K562 (cell line): ENCODE measurements at regions not wholly inside any gene's neighbourhood (a gene's known extent, or its start where the extent isn't known, plus 50 kb on each side); places are given as distances from the start of the nearest gene placed in this dataset.
A peak's percentile ranks its signal among the peaks of the same experiment; 100 is the strongest.

ENCODE experiments used
- NR2C1 ChIP-seq, 2 experiments: fragments of 450-650 bp; IDR thresholded peaks; 2 replicates each; pipeline ENCODE4 v1.6.1; 2017; ENCODE audit warnings: mild to moderate bottlenecking in 2 of 2, antibody characterized with exemption in 1 of 2, inconsistent platforms in 1 of 2, missing compliant biosample characterization in 1 of 2, missing genetic modification characterization in 1 of 2
- OTX1 ChIP-seq: fragments of 450-650 bp; formaldehyde crosslinking; IDR thresholded peaks from 2 replicates; pipeline ENCODE4 v1.4.0; 2022; ENCODE audit warnings: mild to moderate bottlenecking
- RCOR1 ChIP-seq, 2 experiments: IDR thresholded peaks; 2 replicates each; pipeline ENCODE4 v1.6.1; 2012; ENCODE audit warnings: low read depth in 2 of 2, low read length in 2 of 2, borderline replicate concordance in 1 of 2, improper control_type of control experiment in 1 of 2
- SMC3 ChIP-seq: conservative IDR thresholded peaks from 2 replicates; pipeline ENCODE4 v1.6.1; 2011; ENCODE audit warnings: low read depth, low read length, improper control_type of control experiment; ENCODE audit not compliant: insufficient read depth
- TF ChIP-seq, protein P1 (sequence below): fragments of 450-650 bp; IDR thresholded peaks from 2 replicates; pipeline ENCODE4 v1.6.1; 2016; ENCODE audit warnings: low read depth
- TF ChIP-seq, protein P2 (sequence below): fragments of 250-450 bp; sonication (Bioruptor Pico); IDR thresholded peaks from 2 replicates; pipeline ENCODE4 v1.8.0; 2021; ENCODE audit warnings: moderate library complexity, mild to moderate bottlenecking, inconsistent platforms
- TF ChIP-seq, protein P3 (sequence below): fragments of 250-450 bp; sonication (Bioruptor Pico); IDR thresholded peaks from 2 replicates; pipeline ENCODE4 v1.8.0; 2021; ENCODE audit warnings: mild to moderate bottlenecking, moderate library complexity
- TF ChIP-seq, protein P4 (sequence below), 3 experiments: IDR thresholded peaks in 2 of 3; conservative IDR thresholded peaks in 1 of 3; 2 replicates each; pipeline ENCODE4 v1.5.1; 2011 to 2012; ENCODE audit warnings: low read length in 3 of 3, mild to moderate bottlenecking in 3 of 3, control low read depth in 2 of 3, improper control_type of control experiment in 1 of 3, inconsistent platforms in 1 of 3, low read depth in 1 of 3, mixed read lengths in 1 of 3, moderate library complexity in 1 of 3; ENCODE audit not compliant: insufficient read depth in 2 of 3

DNA sequence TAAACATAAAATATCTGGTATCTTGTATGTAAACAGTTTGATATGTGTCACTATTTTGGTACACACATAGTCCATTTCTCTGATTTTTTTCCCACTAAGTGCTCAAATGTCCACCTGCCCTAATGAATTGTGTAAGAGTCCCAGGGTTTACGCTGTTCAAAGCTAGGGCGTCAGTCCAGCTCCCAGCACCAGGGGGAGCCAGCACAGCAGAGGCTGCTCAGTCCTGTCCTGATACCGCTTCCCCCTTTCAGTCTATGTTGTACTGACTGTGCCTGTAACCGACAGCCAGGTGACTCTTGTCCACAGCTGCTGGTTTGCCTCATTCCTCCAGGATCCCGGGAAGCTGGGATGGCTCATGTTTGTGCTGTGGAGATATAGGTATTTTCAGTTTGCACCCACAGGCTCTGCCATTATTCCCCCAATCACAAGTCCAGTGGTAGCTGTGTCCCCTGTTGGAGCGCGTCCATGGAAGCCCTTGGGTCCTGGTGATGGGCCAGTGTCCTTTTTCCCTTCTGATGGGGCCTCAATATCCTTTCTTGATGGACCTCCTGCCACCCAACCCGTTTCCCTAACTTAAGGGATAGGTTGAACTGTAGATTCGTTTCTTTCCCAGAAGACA lies 242.0 kb downstream of the NEDD1 start (continued):
- TF ChIP-seq, protein P1, sequence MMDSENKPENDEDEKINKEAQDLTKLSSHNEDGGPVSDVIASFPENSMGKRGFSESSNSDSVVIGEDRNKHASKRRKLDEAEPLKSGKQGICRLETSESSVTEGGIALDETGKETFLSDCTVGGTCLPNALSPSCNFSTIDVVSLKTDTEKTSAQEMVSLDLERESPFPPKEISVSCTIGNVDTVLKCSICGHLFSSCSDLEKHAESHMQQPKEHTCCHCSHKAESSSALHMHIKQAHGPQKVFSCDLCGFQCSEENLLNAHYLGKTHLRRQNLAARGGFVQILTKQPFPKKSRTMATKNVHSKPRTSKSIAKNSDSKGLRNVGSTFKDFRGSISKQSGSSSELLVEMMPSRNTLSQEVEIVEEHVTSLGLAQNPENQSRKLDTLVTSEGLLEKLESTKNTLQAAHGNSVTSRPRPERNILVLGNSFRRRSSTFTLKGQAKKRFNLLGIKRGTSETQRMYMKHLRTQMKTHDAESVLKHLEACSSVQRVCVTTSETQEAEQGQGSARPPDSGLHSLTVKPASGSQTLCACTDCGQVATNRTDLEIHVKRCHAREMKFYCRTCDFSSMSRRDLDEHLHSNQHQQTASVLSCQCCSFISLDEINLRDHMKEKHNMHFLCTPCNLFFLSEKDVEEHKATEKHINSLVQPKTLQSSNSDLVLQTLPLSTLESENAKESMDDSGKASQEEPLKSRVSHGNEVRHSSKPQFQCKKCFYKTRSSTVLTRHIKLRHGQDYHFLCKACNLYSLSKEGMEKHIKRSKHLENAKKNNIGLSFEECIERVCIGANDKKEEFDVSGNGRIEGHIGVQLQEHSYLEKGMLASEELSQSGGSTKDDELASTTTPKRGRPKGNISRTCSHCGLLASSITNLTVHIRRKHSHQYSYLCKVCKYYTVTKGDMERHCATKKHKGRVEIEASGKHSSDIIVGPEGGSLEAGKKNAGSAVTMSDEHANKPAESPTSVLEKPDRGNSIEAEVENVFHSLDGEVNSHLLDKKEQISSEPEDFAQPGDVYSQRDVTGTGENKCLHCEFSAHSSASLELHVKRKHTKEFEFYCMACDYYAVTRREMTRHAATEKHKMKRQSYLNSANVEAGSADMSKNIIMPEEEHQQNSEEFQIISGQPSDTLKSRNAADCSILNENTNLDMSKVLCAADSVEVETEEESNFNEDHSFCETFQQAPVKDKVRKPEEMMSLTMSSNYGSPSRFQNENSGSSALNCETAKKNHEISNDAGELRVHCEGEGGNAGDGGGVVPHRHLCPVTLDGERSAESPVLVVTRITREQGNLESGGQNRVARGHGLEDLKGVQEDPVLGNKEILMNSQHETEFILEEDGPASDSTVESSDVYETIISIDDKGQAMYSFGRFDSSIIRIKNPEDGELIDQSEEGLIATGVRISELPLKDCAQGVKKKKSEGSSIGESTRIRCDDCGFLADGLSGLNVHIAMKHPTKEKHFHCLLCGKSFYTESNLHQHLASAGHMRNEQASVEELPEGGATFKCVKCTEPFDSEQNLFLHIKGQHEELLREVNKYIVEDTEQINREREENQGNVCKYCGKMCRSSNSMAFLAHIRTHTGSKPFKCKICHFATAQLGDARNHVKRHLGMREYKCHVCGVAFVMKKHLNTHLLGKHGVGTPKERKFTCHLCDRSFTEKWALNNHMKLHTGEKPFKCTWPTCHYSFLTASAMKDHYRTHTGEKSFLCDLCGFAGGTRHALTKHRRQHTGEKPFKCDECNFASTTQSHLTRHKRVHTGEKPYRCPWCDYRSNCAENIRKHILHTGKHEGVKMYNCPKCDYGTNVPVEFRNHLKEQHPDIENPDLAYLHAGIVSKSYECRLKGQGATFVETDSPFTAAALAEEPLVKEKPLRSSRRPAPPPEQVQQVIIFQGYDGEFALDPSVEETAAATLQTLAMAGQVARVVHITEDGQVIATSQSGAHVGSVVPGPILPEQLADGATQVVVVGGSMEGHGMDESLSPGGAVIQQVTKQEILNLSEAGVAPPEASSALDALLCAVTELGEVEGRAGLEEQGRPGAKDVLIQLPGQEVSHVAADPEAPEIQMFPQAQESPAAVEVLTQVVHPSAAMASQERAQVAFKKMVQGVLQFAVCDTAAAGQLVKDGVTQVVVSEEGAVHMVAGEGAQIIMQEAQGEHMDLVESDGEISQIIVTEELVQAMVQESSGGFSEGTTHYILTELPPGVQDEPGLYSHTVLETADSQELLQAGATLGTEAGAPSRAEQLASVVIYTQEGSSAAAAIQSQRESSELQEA, result no peak
- TF ChIP-seq, protein P2, sequence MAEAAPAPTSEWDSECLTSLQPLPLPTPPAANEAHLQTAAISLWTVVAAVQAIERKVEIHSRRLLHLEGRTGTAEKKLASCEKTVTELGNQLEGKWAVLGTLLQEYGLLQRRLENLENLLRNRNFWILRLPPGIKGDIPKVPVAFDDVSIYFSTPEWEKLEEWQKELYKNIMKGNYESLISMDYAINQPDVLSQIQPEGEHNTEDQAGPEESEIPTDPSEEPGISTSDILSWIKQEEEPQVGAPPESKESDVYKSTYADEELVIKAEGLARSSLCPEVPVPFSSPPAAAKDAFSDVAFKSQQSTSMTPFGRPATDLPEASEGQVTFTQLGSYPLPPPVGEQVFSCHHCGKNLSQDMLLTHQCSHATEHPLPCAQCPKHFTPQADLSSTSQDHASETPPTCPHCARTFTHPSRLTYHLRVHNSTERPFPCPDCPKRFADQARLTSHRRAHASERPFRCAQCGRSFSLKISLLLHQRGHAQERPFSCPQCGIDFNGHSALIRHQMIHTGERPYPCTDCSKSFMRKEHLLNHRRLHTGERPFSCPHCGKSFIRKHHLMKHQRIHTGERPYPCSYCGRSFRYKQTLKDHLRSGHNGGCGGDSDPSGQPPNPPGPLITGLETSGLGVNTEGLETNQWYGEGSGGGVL (CRISPR knock-in tag), result no peak
- TF ChIP-seq, protein P3, sequence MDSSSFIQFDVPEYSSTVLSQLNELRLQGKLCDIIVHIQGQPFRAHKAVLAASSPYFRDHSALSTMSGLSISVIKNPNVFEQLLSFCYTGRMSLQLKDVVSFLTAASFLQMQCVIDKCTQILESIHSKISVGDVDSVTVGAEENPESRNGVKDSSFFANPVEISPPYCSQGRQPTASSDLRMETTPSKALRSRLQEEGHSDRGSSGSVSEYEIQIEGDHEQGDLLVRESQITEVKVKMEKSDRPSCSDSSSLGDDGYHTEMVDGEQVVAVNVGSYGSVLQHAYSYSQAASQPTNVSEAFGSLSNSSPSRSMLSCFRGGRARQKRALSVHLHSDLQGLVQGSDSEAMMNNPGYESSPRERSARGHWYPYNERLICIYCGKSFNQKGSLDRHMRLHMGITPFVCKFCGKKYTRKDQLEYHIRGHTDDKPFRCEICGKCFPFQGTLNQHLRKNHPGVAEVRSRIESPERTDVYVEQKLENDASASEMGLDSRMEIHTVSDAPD, result no peak
- TF ChIP-seq, protein P4, sequence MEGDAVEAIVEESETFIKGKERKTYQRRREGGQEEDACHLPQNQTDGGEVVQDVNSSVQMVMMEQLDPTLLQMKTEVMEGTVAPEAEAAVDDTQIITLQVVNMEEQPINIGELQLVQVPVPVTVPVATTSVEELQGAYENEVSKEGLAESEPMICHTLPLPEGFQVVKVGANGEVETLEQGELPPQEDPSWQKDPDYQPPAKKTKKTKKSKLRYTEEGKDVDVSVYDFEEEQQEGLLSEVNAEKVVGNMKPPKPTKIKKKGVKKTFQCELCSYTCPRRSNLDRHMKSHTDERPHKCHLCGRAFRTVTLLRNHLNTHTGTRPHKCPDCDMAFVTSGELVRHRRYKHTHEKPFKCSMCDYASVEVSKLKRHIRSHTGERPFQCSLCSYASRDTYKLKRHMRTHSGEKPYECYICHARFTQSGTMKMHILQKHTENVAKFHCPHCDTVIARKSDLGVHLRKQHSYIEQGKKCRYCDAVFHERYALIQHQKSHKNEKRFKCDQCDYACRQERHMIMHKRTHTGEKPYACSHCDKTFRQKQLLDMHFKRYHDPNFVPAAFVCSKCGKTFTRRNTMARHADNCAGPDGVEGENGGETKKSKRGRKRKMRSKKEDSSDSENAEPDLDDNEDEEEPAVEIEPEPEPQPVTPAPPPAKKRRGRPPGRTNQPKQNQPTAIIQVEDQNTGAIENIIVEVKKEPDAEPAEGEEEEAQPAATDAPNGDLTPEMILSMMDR (IDR thresholded peaks at IDR 0.05 in 2 of 3, conservative IDR thresholded peaks at IDR 0.05 in 1 of 3; ENCODE audit: insufficient read depth in 2 of 3, low read depth in 1 of 3, low read length in 3 of 3), result peak; percentile 24 to 65 (median 39); a peak in 4 of 6 replicates
- TF ChIP-seq RCOR1 (IDR thresholded peaks at IDR 0.05; ENCODE audit: borderline replicate concordance in 1 of 2, low read depth in 2 of 2, low read length in 2 of 2) (no peak), SMC3 (0 out of 2 replicates have a peak, but pooled peaks have one; percentile 29), NR2C1 (IDR thresholded peaks at IDR 0.05) (no peak), NR2C1 (tag; IDR thresholded peaks at IDR 0.05) (no peak), OTX1 (CRISPR knock-in tag) (no peak)
